ENCODE measurements at regions not wholly inside any gene's neighbourhood (a gene's known extent, or its start where the extent isn't known, plus 50 kb on each side); places are given as distances from the start of the nearest gene placed in this dataset.

DNA sequence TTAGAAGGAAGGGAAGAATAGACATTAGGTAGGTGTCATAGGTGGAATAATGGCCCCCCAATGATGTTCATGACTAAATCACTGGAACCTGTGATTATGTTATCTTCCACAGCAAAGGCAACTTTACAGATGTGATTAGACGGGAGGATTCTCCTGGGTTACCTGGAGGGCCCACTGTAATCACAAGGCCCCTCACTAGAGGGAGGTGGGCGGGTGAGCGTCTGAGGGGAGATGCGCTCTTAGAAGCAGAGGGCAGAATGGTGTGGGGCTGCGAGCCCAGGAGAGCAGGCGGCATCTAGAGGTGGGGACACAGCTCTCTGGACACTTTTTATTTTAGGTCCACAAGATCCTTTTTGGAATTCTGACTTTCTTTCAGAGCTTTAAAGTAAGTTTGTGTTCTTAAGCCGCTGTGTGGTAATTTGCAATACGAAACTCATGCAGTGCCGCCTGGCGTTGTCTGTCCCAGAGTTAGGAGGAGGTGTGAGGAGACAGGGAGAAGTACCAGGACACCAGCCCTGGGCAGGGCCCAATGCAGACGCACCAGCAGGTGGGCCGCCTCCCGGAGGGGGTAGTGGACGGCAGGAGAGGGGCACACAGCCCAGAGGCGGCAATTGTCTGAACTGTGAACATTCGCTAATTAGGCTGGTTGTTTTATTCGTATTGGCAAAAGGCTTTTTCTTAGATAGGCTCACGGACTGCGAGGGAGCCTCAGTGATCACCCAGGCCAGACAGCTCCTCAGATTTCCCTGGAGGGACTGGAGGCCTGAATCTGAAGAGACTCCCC, 51.1 kb upstream of the FANCC start:
- no peak overlapping the region for H3K27ac ChIP-seq (ENCODE audit: control insufficient read depth, insufficient read depth)
- TF ChIP-seq BACH1 (IDR thresholded peaks at IDR 0.05; ENCODE audit: borderline replicate concordance) = no peak
- H3K9ac ChIP-seq (ENCODE audit: control insufficient read depth, insufficient read depth, low read length) = no peak overlapping the region
- RAD21 ChIA-PET (ENCODE audit: unreplicated experiment) = no interaction called here
- H3K27me3 ChIP-seq (replicated peaks in 1 of 2; ENCODE audit: control insufficient read depth in 2 of 2, insufficient read depth in 2 of 2, low read length in 1 of 2) = no peaks in the 10 kb centered on the region
- no peak overlapping the region for H2AFZ ChIP-seq (ENCODE audit: control insufficient read depth, low read depth, low read length)
- H3K36me3 ChIP-seq (ENCODE audit: control insufficient read depth in 2 of 2, insufficient read depth in 2 of 2, low read length in 1 of 2) = no peaks in the 10 kb centered on the region
- 81% methylated on average over 19 of the region's 19 CpGs for WGBS (ENCODE audit: insufficient coverage, insufficient replicate concordance, low lambda C conversion rate, missing lambda C conversion rate)
- SMC1A ChIA-PET (ENCODE audit: uncharacterized antibody, unreplicated experiment) = no interaction called here
- no TSS peak for BruUV-seq (replicated peaks)
- H3K4me1 ChIP-seq (ENCODE audit: control insufficient read depth, insufficient read depth, low read length) = no peaks in the 10 kb centered on the region
- H3K4me3 ChIP-seq = no peak overlapping the region
- in situ Hi-C loops (cut with MboI) = no loop called here
- intact Hi-C loops (cut with micrococcal nuclease; ENCODE audit: unreplicated experiment) = no loop called here
- FAIRE-seq (no peak), DNase-seq (ENCODE audit: low read depth, low spot score) (no peak), ATAC-seq (no peak)
- no peaks in the 10 kb centered on the region for H3K79me2 ChIP-seq (ENCODE audit: control insufficient read depth, insufficient read depth, low read length)
- no peaks in the 10 kb centered on the region; the same call in 1 of the 2 replicates for H4K20me1 ChIP-seq (ENCODE audit: control insufficient read depth, insufficient read depth)
- CTCF ChIA-PET = no interaction called here
- no peaks in the 10 kb centered on the region for H3K9me3 ChIP-seq (replicated peaks; ENCODE audit: control insufficient read depth, insufficient read depth, low read length)
- no peak overlapping the region for H3K4me2 ChIP-seq (ENCODE audit: control insufficient read depth, insufficient read depth)
- POLR2A ChIA-PET = no interaction called here
